GM18520 (cell line): ENCODE measurements at regions not wholly inside any gene's neighbourhood (a gene's known extent, or its start where the extent isn't known, plus 50 kb on each side); places are given as distances from the start of the nearest gene placed in this dataset.
A peak's percentile ranks its signal among the peaks of the same experiment; 100 is the strongest.

Experiments
- ATAC-seq: cut with Tn5 transposase; IDR thresholded peaks from one replicate; pipeline ENCODE4 v1.9.1; 2021; ENCODE audit not compliant: unreplicated experiment

- ATAC-seq: peak; percentile 60
These were observed 225.4 kb upstream of the UBE2E2 start for GRCh38 chr3:22977650-22978289.

GRCh38 chr3:22979581-22979980 is 223.5 kb upstream of the UBE2E2 start:
- ATAC-seq: no peak

- ATAC-seq: no peak
These were observed 222.8 kb upstream of the UBE2E2 start for GRCh38 chr3:22980346-22980745.

- ATAC-seq: no peak
These were observed 222.0 kb upstream of the UBE2E2 start for GRCh38 chr3:22981166-22981565.

GRCh38 chr3:22981861-22982260 is 221.3 kb upstream of the UBE2E2 start:
- ATAC-seq: no peak

- ATAC-seq: no peak
These were observed 220.0 kb upstream of the UBE2E2 start for GRCh38 chr3:22982981-22983587.

GRCh38 chr3:22986958-22987357 is 216.2 kb upstream of the UBE2E2 start:
- ATAC-seq: no peak

DNA sequence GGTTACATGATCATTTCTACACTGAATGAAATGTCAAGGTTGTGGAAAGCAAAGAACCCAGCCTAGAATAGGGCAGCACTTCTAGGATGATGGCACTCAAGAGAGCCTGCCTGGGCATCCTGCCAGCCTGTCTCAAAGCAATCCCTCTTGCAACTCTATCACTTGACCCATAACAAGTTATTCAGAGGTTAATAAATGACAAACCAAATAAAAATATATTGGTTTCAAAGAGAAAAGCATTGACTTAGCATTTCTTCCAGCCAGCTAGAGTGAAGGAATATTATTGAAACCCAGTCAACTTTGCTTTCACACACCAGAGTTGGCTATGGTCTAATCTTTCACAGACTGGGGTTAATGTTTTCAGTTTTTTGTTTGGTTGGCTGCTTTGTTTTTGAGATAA is 214.6 kb upstream of the UBE2E2 start:
- no peak for ATAC-seq

GRCh38 chr3:22989716-22990115 is 213.4 kb upstream of the UBE2E2 start:
- ATAC-seq: no peak

DNA sequence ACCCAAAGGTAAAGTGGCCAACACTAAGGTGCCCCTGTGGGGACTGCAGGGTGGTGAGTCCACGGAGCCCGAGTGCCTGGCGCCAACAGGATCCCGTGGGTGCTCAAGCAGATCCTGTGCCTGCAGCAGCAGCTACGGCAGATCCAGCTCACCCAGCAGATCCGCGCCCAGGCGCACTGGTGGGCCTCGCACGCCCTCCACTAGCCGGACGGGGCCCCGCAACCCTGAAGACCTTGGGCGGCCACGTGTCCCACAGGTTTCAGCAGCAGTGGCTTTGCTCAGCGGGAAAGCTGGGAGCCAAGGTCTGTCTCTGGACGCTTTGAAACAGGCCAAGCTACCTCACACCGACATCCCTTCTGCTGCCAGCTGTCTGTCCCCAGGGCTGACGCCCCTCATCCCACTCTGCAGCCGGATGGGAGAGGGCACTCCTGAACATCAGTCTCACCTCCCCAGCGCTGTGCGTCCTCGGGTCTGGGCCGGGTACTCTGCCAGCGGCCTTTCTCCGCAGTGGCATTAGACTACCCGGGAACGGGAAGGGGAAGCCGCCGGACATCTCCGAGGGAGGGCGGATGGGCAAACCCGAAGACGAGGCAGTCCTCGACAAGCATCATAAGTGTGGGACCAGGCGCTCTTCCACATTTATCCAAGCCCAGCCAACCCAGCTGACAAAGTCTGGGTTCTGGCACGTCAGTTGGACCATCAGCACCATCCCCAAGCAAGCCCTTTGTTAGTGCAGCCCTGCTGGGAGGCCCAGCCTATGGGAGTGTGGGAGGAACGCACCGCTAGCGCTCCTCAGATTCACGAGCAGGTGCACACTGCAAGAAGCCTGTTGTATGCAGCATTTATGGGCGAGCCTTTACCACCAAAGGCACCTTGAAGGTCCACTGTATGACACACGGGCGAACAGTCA is 212.6 kb upstream of the UBE2E2 start:
- ATAC-seq: no peak

GRCh38 chr3:22994781-22995180 is 208.3 kb upstream of the UBE2E2 start:
- no peak for ATAC-seq

GRCh38 chr3:22996920-22997571 is 206.1 kb upstream of the UBE2E2 start:
- ATAC-seq: no peak

DNA sequence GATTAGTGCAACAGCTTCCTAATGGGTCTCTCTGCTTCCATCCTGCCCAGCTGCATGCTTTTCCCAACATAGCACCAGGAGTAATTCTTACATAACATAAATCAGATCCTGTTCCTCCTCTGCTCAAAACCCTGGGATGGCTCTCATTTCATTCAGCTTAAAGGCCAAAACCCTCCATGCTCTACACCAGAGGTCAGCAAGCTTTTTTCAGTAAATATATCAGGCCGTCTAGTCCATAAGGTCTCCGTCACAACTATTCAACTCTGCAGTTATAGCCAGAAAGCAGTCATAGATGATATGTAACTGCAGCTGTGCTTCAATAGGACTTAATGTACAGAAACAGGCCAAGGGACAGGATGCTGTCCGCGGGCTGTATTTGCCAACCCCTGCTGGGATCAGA is 202.8 kb upstream of the UBE2E2 start:
- no peak for ATAC-seq

DNA sequence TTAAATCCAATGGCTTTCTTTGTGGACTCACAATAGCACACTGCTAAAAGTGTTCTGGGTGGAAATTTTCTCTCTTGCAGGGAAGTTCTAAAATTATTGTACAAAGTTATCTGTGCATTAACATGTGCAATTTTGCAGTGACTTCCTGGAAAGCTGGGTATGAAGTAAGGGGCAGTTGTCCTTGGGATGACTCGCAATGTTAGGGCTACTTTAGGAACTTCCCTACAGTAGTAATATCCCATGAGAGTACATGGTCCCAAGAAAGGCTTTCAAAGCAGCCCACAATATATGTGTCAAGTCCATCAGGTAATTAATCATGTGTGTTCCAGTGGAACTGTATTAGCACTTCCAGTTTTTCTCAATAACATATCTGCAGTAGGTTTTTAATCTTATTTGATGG is 201.0 kb upstream of the UBE2E2 start:
- no peak for ATAC-seq

DNA sequence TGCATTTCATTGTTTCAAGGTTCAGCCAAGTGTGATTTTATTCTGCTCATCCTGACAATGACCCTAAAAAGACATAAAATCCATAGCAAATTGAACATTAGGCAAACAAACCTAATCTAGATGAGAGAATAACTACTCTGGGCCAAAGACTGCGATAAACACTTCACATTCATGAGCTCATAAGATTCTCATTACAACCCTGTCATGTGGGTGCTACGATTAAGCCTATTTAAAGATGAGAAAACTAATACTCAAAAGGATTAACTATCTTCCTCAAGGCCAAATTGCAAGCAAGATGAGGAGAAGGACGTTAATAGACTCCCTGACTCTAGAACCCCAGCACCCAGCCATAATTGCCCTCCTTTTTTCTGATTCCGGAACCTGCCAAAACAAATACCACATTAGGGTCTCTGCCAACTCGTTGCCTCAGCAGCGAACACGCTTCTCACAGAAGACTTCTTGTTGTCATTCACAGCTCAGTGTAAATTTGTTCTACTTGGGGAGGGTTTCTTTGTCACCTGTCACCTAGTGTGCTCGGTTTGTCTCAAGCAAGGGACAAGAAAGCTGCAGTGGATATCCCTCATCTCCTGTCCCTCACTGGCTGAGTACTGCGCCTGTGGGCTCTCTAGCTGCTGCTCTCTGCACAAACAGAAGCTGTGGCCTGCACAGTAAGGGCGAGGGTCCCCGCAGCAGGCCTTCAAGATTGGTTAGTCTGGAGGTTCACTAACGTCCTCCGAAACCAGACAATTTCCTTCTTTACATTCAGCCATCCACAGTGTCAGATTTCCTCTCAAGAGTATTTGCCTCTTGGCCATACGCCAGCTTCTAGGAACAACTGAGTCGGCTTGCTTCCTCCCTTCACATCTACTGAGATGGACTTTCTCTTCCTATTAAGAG is 200.0 kb upstream of the UBE2E2 start:
- ATAC-seq: no peak

GRCh38 chr3:23003733-23004046 is 199.4 kb upstream of the UBE2E2 start:
- ATAC-seq: no peak

- ATAC-seq: no peak
These were observed 198.2 kb upstream of the UBE2E2 start for GRCh38 chr3:23004971-23005370.

GRCh38 chr3:23017801-23018200 is 185.3 kb upstream of the UBE2E2 start:
- no peak for ATAC-seq

- ATAC-seq: no peak
These were observed 183.4 kb upstream of the UBE2E2 start for GRCh38 chr3:23019596-23020300.

DNA sequence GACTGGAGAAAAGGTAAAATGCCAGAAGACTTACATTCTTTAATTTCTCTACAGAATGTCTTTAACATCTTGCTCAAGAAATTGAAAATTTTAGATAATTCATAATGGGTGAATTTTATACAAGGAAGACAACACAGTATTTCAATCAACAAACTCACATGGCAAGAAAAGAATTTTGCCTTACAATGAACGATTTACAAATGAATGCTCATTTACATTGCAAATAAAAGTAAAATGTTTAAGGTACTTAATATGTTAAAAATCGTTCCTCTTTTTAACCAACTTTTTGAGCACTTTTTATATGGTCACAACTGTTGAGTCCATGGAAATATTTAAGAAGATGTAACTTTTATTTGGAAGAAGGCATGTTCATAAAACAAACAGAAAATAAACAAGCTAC is 174.8 kb upstream of the UBE2E2 start:
- no peak for ATAC-seq
